ENCODE measurements at regions not wholly inside any gene's neighbourhood (a gene's known extent, or its start where the extent isn't known, plus 50 kb on each side); places are given as distances from the start of the nearest gene placed in this dataset.

DNA sequence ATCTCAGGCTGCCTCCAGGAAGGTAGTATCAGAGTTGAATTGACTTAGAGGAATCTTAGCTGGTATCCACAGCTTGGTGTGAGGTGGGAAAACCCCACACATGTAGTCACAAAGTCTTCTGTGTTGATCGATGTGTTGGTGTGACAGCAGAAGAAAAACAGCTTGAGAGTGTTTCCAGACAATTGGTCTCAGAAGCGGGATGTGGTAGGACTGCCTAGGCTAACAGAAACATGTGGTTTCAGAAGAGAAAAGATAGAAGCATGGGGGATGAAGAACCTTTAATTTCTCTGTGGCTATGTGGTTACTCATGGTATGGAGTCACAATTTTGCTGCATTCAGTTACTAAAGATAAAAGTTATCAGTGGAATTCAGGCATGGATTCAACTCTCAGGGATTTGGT, 134.7 kb upstream of the SLITRK5 start:
- H3K27ac ChIP-seq, result no peak overlapping the region
- DNase-seq, result no peak
- H3K9me3 ChIP-seq, result peaks cover 0 to 4% (median 0%) of the 10 kb centered on the region in 4 donors
- TF ChIP-seq POLR2AphosphoS5 (IDR thresholded peaks at IDR 0.05), result no peak
- no peak for TF ChIP-seq POLR2A (IDR thresholded peaks at IDR 0.05)
- TF ChIP-seq CTCF (IDR thresholded peaks at IDR 0.05), result no peak
- no peak for TF ChIP-seq EP300 (IDR thresholded peaks at IDR 0.05)
- no peaks in the 10 kb centered on the region for H3K4me1 ChIP-seq
- no peak overlapping the region for H3K4me3 ChIP-seq
- no peaks in the 10 kb centered on the region for H3K27me3 ChIP-seq
- intact Hi-C loops (cut with DNase I; ENCODE audit: low total_unique reads), result no loop called here
- H3K36me3 ChIP-seq, result no peaks in the 10 kb centered on the region
- WGBS, 5 donors, result 71 to 88% (median 85%) methylated on average over 2 of the region's 2 CpGs

DNA sequence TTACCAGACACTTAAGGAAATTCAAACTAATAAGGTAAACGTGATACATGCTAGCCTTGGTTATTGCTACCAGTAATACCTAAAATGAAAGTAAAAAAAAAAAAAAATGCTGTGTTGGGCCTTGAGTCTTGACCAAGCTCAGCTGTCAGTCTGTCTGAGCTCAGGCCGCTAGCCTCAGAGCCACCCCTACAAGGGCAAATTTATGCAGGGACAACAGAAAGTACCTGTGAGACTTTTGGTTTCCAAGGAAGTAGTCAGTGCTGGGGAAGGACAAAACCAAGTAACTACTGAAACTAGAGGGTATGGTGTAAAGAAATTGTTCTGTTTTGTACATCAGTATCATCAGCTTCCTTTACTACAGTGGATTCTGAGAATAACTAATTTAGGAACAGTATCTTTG, 134.3 kb upstream of the SLITRK5 start:
- intact Hi-C loops (cut with DNase I; ENCODE audit: low total_unique reads), result no loop called here
- WGBS, 5 donors, result 56 to 65% (median 60%) methylated on average over 2 of the region's 2 CpGs
- DNase-seq, result no peak

DNA sequence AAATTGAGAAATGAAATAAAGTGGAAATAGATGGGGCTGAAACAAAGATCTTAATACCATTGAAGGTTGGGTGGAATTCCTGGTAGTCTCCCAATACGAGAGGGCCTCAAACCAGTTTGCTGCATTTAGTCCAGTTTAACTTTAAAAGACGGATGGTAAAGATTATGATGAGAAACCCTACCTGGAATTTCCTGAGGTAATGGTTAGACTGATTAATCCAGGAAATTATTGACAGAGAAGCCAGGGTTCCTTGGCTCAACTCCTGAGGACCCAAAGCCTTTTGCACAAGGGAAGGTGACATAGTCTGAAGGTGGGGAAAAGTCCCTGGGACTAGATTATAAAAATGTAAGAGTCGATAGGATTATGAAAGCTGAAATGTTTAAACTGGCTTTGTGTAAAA, 133.2 kb upstream of the SLITRK5 start:
- Histone ChIP-seq H3K27me3 (no peaks in the 10 kb centered on the region), H3K27ac (no peak overlapping the region), H3K9me3 (peaks cover 0 to 4% (median 0%) of the 10 kb centered on the region in 4 donors), H3K36me3 (no peaks in the 10 kb centered on the region), H3K4me3 (no peak overlapping the region), H3K4me1 (no peaks in the 10 kb centered on the region)
- DNase-seq, result no peak
- intact Hi-C loops (cut with DNase I; ENCODE audit: low total_unique reads), result no loop called here
- TF ChIP-seq POLR2A (IDR thresholded peaks at IDR 0.05) (no peak), CTCF (IDR thresholded peaks at IDR 0.05) (no peak), EP300 (IDR thresholded peaks at IDR 0.05) (no peak), POLR2AphosphoS5 (IDR thresholded peaks at IDR 0.05) (no peak)
- WGBS, 5 donors, result 81 to 88% (median 82%) methylated on average over 3 of the region's 3 CpGs

More for the DNA sequence above, 134.3 kb upstream of the SLITRK5 start:
- Histone ChIP-seq H3K4me1 (no peaks in the 10 kb centered on the region), H3K27ac (no peak overlapping the region), H3K4me3 (no peak overlapping the region), H3K9me3 (peaks cover 0 to 4% (median 0%) of the 10 kb centered on the region in 4 donors), H3K36me3 (no peaks in the 10 kb centered on the region), H3K27me3 (no peaks in the 10 kb centered on the region)
- TF ChIP-seq CTCF (IDR thresholded peaks at IDR 0.05) (no peak), POLR2A (IDR thresholded peaks at IDR 0.05) (no peak)

GRCh38 chr13:87538366-87539052, 132.7 kb upstream of the SLITRK5 start:
- no peaks in the 10 kb centered on the region for H3K4me1 ChIP-seq
- intact Hi-C loops (cut with DNase I; ENCODE audit: low total_unique reads), result no loop called here
- TF ChIP-seq CTCF (IDR thresholded peaks at IDR 0.05), result no peak
- TF ChIP-seq EP300 (IDR thresholded peaks at IDR 0.05), result no peak
- TF ChIP-seq POLR2AphosphoS5 (IDR thresholded peaks at IDR 0.05), result no peak
- no peak for TF ChIP-seq POLR2A (IDR thresholded peaks at IDR 0.05)

More at GRCh38 chr13:87538366-87539052, 132.7 kb upstream of the SLITRK5 start:
- Histone ChIP-seq H3K9me3 (peaks cover 0 to 4% (median 0%) of the 10 kb centered on the region in 4 donors), H3K27ac (no peak overlapping the region), H3K36me3 (no peaks in the 10 kb centered on the region), H3K4me3 (no peak overlapping the region), H3K27me3 (no peaks in the 10 kb centered on the region)
- DNase-seq, result no peak

Data from stomach (tissue), 8 donors.